HG03108 (cell line): ENCODE measurements at regions not wholly inside any gene's neighbourhood (a gene's known extent, or its start where the extent isn't known, plus 50 kb on each side); places are given as distances from the start of the nearest gene placed in this dataset.
"Not testable (repeated sequence)": the region's sequence is repeated elsewhere in the genome, so short reads cannot be mapped to it uniquely, and the experiment has no call there.

Experiments used
- ATAC-seq: cut with Tn5 transposase; IDR thresholded peaks from one replicate; pipeline ENCODE4 v1.9.1; 2021; ENCODE audit warnings: moderate library complexity; ENCODE audit not compliant: unreplicated experiment

DNA sequence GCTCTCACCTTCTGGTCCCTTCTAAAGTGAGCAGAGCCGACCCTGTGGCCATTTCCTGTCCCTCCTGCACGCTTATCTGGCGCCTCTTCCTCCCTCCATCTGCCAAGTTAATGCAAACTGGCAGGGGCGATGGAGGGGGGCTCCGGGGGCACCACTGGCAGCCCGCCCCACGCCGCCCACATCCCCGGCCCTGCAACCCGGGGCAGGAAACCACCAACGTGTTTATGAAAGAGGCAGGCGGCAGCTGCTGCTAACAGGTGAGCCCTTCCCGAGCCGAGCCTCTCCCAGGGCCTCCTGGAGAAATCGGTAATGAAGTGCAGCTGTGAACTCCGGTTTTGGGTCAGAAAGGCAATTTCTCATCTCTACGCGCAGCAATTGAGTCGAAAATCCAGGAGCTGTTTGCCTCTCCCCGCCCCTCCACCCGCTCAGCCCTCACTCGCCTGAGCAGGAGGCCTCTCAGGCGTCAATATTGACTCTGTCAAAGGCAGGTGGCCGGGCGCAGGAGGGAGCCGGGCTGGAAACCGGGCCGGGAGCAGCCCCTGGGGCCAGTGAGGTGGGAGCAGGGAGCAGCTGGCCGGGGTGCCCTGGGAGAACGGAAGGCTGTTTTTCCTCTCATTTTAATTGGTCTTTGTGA is 164.4 kb upstream of the GSE1 start:
- peak; percentile 41 for ATAC-seq

DNA sequence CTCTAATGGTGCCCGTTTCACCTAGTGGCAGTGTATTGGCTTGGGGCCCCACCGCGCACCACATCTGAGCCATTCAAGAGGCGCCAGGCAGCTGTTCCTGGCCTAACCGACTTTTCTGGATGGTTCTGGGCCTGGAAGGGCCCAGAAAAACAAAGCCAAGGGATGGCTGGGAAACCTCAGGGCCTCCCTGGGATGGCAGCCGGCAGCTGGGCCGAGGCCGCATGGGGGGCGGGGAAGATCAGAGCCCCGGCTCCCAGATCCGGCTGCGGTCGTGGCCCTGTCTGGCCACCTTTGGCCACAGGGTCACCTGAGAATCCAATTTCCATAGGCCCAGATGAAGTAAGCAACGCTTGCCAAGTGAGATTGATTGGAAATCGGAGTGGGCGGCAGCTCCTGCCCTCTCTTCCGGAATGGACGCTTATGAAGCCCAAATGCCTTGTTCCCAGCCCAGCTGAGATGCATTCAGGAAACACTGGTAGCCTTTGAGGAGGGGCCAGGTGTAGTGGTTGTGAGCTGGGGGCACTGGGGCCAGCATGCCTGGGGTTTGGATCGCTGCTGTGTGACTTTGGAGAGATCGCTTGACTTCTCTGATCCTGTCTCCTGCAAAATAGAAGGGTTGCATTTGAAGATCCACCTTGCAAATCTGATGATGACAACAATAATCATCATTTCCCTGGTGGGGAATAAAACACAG is 163.8 kb upstream of the GSE1 start:
- ATAC-seq: no peak

DNA sequence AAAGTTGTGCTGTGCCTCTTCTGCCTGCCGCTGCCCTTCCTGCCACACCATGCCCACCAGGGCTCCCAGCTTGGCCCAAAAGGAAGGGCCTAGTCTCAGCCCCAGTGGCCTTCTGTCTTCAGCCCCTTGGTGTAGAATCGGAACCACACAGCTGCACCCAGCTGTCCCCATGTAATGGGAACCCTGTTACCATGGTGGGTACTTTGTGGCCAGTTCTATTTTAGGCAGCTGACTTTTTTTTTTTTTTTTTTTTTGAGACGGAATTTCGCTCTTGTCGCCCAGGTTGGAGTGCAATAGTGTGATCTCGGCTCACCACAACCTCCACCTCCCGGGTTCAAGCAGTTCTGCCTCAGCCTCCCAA is 163.3 kb upstream of the GSE1 start:
- ATAC-seq: no peak

DNA sequence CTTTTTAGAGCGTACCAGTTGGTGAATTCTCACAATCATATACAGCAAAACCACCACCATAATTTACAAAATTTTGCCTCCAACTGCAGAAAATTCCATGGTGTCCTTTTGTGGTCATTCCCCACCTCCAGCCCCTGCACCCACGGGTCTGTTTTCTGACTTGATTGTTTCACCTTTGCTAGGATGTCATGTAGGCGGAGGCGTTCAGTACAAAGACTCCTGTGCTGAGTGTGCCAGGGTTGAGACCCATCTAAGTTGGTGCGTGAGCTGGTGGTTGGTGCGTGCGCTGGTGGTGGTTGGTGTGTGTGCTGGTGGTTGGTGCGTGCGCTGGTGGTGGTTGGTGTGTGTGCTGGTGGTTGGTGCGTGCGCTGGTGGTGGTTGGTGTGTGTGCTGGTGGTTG is 162.0 kb upstream of the GSE1 start:
- ATAC-seq: not testable (repeated sequence)

DNA sequence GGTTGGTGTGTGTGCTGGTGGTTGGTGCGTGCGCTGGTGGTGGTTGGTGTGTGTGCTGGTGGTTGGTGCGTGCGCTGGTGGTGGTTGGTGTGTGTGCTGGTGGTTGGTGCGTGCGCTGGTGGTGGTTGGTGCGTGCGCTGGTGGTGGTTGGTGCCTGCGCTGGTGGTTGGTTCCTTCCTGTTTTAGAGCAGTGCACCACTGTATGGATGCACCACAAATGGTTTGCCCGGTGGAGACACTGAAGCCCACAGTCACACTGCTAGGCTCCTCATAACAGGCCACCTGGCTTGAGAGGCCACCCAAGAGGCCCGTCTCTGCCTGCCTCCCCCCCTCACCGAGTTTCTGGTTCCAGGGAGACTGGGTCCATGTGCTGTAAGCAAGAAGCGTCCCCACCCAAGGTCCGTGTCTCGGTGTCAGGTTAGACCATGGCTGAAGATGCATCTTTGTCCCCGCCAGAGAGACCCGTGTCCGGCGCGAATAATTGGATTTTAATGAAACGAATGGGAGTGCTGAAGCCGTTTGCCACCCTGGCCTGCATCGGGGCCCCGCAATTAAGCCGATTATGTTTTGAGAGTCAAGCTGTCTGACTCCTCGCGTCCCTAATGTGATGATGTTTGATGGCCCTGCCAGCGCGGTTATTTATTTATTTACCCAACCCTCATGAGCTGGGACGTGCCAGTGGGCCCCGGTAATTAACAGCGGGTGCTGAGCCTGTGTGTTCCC is 161.3 kb upstream of the GSE1 start:
- ATAC-seq: no peak

DNA sequence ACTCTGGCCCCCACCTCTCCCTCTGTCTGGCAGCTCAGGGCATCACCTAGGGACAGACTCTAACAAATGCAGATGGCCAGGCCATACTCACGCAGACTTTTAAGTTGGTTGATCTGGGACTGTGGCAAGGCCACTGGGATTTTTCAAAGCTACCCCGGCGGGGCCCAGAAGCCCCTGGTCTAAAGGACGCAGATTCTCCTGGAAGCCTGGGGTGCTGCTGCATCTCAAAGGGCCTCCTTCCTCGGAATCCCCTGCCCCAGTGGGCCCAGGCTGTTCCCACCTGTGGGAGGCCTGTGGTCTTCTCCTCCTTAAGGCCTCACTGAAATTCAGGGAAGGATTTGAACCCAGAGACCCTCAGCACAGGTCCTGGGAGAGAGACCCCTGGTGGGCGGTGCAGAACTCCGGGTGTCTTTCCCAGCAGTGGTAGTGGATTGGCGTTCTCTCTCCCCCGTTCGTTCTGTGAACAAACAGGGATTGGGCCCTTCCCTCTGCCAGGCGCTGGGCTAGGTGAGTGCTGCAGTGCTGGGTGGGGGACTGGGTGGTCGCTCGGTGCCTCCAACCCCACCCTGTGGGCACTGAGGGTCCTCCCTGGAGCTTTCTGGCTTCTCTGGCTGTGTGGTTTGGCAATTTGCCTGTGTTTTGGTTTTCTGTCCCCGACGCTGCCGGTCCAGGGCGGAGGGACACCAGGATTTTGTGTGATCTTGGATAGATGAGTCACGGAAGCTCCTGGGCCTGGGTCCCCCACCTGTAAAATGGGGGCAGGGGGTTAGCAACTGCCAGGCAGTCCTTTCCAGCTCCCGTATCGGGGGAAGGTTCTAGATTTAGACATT is 160.5 kb upstream of the GSE1 start:
- no peak for ATAC-seq

DNA sequence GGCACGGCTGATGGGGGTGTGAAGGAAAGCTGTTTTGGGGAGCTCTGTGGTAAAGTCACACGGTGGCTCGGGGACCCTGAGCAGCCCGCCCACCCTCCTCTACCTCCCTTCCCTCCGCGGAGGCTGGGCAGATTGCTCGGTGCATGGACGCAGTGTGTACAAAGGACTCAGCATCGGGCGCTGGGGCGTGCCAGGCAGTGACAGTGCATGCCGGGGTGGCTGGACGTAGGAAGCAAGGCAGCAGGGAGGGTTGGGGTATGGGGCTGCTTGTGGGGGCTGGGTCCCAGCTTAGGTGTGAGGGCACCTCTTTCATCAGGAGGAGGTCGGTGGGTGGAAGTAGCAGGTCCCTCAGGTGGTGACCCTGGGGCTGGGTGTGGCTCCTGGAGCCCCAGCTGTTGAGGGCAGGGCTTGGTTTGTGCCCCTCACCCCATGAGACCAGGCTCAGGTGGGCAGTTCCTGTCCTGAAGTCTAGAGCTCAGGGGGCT is 159.9 kb upstream of the GSE1 start:
- ATAC-seq: no peak

DNA sequence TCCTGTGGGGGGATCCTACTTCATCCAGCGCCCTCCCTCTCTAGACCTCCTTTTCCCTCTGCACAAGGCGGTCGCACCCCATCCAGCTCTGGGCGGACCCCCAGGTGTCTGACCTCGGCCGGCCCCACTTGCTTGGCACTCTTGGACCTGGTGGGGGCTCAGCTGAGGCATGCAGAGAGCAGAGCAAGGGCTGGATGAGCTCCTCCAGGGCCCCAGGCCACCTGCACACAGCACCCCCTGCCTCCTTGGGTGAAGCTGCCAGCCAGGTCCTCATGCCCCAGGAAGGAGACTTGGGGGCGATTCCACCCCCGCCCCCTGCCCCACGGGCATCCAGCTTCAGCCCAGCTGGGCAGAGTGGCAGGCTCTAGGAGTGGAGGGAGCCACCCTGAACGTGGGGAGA is 159.4 kb upstream of the GSE1 start:
- no peak for ATAC-seq

DNA sequence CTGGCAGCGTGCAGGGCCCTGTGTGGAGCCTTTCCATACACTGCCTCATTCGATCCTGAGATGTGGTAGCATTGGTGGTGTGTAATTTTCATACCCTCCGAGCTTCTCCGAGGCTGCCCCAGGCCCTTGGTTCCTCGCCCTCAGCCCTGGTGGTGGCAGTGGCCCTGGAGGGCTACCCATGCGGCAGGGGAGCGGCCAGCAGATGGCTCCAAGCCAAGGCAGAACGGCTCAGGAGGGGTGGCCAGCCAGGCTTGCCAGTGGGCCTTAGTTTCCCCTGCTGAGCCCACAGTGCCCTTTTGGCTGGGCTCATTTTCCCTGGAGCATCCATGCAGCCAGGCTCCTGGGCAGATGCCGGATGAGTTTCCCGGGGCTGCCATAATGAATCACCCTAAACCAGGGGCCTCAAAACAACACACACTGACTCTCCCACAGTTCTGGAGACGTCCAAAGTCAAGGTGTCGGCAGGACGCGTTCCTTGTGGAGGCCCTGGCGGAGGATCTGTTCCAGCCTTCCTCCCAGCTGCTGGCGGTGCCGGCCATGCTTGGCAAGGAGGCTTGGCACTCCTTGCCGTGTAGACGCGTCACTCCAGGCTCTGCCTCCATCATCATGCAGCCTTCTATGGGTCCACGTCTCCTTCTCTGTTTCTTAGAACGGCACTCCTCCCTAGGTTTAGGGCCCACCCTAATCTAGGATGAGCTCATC is 158.8 kb upstream of the GSE1 start:
- no peak for ATAC-seq

DNA sequence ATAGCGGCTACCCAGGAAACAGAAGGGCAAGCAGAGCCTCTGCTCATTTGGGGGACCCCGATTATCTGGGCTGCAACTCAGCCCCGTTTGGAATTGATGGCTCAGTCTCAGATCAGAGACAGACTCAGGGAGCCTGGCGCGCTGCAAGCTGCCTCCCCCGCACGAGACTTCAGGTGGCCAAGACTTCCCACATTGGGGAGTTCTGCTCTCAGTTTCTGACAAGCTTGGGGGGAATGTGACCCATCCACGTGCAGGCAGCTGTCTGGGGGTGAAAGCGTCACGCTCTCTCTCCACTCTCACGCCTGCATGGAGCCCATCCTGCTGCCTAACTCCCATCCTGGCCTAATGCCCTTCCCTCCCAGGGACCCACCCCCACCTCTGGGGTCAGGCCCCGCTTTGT is 157.6 kb upstream of the GSE1 start:
- ATAC-seq: no peak

DNA sequence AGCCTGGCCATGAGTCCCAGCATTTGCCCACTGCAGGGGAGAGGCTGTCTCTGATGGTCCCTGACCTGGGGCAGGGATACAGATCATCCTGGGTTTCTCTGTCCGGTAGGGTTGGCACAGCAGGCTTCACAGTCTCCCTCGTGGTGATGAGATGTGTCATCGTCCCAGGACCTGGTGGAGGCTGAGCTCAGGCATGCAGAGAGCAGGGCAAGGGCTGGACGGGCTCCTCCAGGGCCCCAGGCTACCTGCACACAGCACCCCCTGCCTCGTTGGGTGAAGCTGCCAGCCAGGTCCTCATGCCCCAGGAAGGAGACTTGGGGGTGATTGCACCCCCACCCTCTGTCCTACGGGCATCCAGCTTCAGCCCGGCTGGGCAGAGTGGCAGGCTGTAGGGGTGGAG is 155.8 kb upstream of the GSE1 start:
- no peak for ATAC-seq

DNA sequence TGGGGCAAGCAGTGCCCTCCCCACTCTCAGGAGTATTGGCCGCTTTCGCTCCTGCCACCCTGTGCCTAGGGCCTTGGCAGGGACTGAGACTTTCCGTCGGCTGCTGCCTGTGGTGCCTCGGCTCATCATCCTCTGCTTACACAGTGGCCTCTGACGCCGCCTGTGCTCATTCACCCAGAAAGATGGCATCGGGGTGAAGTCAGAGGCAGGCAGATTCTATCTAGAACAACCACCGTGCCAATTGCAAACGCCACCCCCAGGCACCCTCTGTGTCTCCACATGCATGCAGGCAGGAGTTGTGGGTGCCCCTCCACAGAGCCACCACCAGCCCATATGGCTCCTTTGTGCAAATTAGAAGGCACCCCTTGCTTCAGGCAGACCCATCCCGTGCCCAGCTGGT is 154.2 kb upstream of the GSE1 start:
- no peak for ATAC-seq

DNA sequence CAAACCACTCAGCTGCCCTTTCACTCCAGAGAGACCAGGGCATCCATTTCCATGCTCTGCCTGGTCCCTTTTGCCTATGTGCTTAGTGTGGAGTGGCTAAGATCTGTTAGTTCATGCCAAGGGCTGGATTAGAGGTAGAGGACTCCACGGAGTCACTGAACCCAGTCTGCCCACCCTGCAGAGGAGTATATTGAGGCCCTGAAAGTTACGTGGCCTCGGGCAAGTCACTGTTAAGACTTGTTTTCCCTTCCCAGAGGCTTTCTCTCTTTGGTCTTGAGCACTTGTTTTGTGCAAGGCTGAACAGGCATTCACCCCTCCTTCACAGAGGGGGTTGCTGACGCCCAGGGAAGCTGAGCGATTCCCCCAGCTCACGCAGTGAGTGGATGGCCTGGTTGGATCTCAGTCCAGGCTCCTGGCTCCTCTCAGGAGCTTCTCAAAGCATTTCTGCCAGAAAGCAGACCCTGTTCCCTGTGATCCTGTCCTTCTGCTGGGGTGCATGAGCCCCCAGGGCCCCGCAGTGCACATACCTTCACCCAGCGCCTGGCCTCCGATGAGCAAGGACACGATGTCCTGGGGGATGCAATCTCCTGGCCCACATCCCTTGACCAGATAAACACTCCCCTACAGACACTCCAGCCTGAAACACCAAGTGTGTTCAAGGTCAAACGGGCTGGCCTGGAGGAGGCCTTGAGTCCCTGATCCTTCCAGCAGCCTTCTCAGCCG is 153.4 kb upstream of the GSE1 start:
- no peak for ATAC-seq

DNA sequence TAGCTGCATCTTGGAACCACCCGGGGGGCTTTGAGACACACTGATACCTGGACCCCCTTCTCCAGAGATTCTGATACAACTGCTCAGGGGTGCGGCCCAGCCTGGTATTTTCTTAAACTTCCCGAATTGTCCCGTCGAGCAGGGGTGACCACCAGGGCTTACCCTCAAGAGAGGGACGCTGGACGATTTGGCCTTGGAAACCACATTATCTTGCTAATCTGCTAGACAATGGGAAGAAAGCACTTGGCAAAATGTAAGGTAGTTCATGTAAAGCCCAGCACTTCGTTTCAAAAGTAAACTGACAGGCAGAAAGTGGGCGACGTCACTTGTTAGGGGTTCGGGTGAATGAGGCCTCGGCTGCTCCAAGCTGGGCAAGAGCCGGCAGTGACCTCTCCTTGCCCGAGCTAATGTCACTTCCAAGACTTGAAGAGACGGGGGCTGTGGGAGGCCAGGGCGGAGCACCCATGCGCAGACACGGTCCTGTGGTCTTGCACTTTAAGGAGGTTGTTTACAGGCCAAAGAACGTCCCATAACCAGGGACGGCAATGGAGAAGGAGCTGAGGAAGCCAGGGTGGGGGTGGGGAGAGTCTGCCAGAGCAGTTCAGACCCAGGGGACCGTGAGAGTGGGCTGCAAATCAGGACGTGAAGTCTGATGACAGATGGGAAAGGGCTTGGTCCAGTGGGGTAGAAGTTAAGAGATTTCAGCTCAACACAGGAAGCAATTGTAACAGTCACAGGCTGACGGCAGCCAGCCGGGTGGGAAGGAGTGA is 152.7 kb upstream of the GSE1 start:
- no peak for ATAC-seq

DNA sequence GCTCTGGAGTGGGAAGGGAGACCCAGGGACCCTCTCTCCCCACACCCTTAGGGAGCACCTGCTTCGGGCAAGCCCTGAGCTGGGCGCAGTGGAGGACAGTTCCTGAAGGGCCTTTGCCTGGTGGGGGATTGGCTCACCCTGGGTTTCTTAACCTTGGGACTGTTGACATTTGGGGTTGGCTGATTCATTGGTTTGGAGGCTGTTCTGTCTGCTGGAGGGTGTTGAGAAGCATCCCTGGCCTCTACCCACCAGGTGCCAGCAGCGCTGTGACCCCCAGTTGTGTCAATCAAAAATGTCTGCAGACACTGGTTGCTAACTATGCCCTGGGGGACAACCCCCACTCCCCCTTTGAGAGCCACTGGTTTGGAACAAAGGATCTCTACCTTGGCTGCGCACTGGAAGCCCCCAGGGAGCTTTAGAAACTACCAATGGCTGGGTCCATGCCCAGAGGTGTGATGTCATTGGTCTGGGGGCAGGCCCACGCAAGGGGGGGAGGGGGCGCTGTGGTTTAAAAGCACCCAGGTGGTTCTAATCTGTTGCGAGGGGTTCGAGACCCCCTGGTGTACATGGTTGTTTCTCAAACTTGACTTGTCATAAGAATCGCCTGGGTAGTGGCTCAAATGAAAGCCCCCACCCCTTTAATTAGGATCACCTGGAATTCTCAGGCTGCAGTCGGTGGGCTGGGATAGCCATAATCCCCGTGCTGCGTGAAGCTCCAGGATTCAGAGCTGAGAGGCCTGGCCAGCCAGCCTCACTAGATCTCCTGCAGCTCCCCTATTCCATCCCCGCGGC is 151.9 kb upstream of the GSE1 start:
- ATAC-seq: no peak

DNA sequence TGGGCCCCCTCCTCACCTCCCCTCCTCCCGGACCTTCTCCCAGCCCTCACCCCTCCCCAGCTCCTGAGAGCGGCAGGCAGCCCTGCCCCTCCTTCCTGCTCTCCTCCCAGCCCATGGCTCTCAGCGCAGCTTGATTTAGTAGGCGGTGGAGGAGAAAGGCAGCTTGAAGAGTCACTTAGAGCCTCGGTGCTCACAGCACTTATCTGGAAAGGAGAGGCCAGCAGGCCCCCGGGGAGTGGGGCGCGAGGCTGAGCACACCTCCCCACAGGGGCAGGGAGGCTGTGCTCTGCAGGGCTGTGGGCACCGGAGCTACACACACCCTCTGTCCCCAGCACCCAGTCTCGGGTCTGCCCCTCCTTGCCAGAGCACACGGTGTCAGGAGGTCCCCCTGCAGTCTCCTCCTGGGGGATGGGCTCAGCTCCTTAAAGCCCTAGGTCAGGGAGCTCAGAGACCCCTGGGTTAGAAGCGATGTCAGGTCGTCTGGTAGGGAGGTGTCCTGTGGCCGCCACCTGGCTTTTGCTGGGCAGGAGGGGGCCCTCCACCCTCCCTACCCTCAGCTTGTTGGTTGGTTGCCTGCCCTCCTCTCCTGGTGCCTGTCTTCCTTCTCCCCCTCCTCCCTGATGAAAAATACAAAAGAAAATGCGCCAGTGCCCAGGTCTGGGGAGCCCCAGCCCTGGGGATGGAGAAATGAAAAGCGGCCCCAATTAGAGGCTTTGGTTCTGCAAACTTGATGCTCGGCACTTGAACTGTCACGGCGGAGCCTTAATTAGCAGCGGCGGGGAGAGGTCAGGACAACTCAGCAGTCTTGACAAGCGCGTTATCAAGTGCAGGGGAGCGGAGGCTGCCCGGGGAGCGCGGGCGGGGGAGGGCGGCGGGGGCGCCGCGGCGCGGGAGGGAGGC is 151.1 kb upstream of the GSE1 start:
- no peak for ATAC-seq
